HepG2 (cell line): ENCODE measurements at regions not wholly inside any gene's neighbourhood (a gene's known extent, or its start where the extent isn't known, plus 50 kb on each side); places are given as distances from the start of the nearest gene placed in this dataset.

Source experiments
- ATAC-seq: fragments of 200-7000 bp; cut with Tn5 transposase; 3 replicates; pipeline ENCODE4 v1.9.1; 2020; ENCODE audit warnings: mild to moderate bottlenecking, moderate library complexity
- BruUV-seq: library from RNA; stranded (reverse); fragments of 400-500 nt; replicated peaks from 2 replicates; lab custom pipeline; 2021; lab: Mats Ljungman, UMichigan
- CTCF ChIA-PET: fragments of 300-600 bp; formaldehyde crosslinking; extraction: SDS; loops from one replicate; lab custom pipeline; 2021; ENCODE audit warnings: low total read pairs, inconsistent platforms, low intra/inter-chr PET ratio; lab: Yijun Ruan, JAX
- POLR2A ChIA-PET: fragments of 350-600 bp; sonication (Branson Sonifier 250); formaldehyde crosslinking; loops from one replicate; lab custom pipeline; 2020; ENCODE audit warnings: antibody characterized with exemption, inconsistent platforms; lab: Yijun Ruan, JAX
- DNase-seq: peaks from one replicate; pipeline ENCODE4 v3.0.0-alpha.2; 2015; ENCODE audit warnings: low spot score
- FAIRE-seq: peaks from 3 replicates; lab custom pipeline; 2011; peaks lifted over from hg19 to GRCh38; lab: Jason Lieb, UNC
- H2AFZ ChIP-seq: one replicate; pipeline ENCODE4 v1.6.1; 2011; ENCODE audit warnings: low read length, inconsistent platforms
- H3K27ac ChIP-seq: fragments of 300-600 bp; 3 replicates; pipeline ENCODE4 v1.8.0; 2011; ENCODE audit warnings: mixed run types, mild to moderate bottlenecking, mixed read lengths, low read length, inconsistent platforms; ENCODE audit not compliant: insufficient read depth; ENCODE audit errors: extremely low read length
- H3K27me3 ChIP-seq, 2 experiments: fragments of 200-600 bp in 1 of 2; 2 replicates in 1 of 2; 3 replicates in 1 of 2; pipeline versions ENCODE4 v1.6.0 to v1.8.0; 2011; ENCODE audit warnings: low read length in 2 of 2, mild to moderate bottlenecking in 2 of 2, moderate library complexity in 2 of 2, inconsistent platforms in 1 of 2; ENCODE audit not compliant: insufficient read depth in 2 of 2, control insufficient read depth in 1 of 2
- H3K36me3 ChIP-seq, 2 experiments: fragments of 200-600 bp in 1 of 2; replicated peaks in 1 of 2; 2 replicates in 1 of 2; 3 replicates in 1 of 2; pipeline versions ENCODE4 v1.5.1 to v1.8.0; 2011; ENCODE audit warnings: low read length in 2 of 2, inconsistent platforms in 1 of 2; ENCODE audit not compliant: insufficient read depth in 2 of 2, control insufficient read depth in 1 of 2
- H3K4me1 ChIP-seq: 2 replicates; pipeline ENCODE4 v1.5.1; 2012; ENCODE audit warnings: low read length, inconsistent platforms; ENCODE audit not compliant: insufficient read depth
- H3K4me2 ChIP-seq: 2 replicates; pipeline ENCODE4 v1.6.0; 2011; ENCODE audit warnings: low read depth, low read length, inconsistent platforms
- H3K4me3 ChIP-seq, 3 experiments: fragments of 200-600 bp in 1 of 3; sonication (generic), shearing (Covaris generic) in 1 of 3; replicated peaks in 1 of 3; 2 replicates each; pipeline ENCODE4 v1.5.1; 2011 to 2016; ENCODE audit warnings: low read length in 3 of 3, inconsistent platforms in 2 of 3, low read depth in 2 of 3, mild to moderate bottlenecking in 2 of 3, control low read depth in 1 of 3, mixed read lengths in 1 of 3; ENCODE audit not compliant: insufficient read depth in 1 of 3
- H3K79me2 ChIP-seq: one replicate; pipeline ENCODE4 v1.6.1; 2011; ENCODE audit warnings: low read length, inconsistent platforms; ENCODE audit not compliant: insufficient read depth
- H3K9ac ChIP-seq: 2 replicates; pipeline ENCODE4 v1.6.0; 2011; ENCODE audit warnings: mild to moderate bottlenecking, low read depth, low read length, inconsistent platforms; ENCODE audit not compliant: insufficient read depth
- H3K9me3 ChIP-seq: 2 replicates; pipeline ENCODE4 v1.5.1; 2012; ENCODE audit warnings: mild to moderate bottlenecking, low read length
- H4K20me1 ChIP-seq: 2 replicates; pipeline ENCODE4 v1.6.0; 2011; ENCODE audit warnings: inconsistent platforms, mild to moderate bottlenecking, low read length, moderate library complexity; ENCODE audit not compliant: insufficient read depth
- HMG20B ChIP-seq: conservative IDR thresholded peaks from 2 replicates; pipeline ENCODE4 v1.6.1; 2016; ENCODE audit warnings: missing genetic modification reagents, missing compliant biosample characterization
- HNRNPL ChIP-seq: fragments of 200-400 bp; formaldehyde crosslinking; IDR thresholded peaks from 2 replicates; pipeline ENCODE4 v1.6.1; 2017; ENCODE audit warnings: mild to moderate bottlenecking, low read depth, low read length
- MBNL3 ChIP-seq: fragments of 250-450 bp; sonication (Bioruptor Pico); conservative IDR thresholded peaks from 2 replicates; pipeline ENCODE4 v1.8.0; 2022; ENCODE audit warnings: mild to moderate bottlenecking, inconsistent platforms
- RXRB ChIP-seq: IDR thresholded peaks from 2 replicates; pipeline ENCODE4 v1.6.1; 2016; ENCODE audit warnings: borderline replicate concordance, missing genetic modification reagents, missing compliant biosample characterization
- TBX2 ChIP-seq: sonication (generic); formaldehyde crosslinking; IDR thresholded peaks from 2 replicates; pipeline ENCODE4 v1.5.0; 2020; ENCODE audit warnings: missing genetic modification reagents, mild to moderate bottlenecking, borderline replicate concordance
- ZBTB21 ChIP-seq: sonication (generic); formaldehyde crosslinking; IDR thresholded peaks from 2 replicates; pipeline ENCODE4 v1.4.0; 2020; ENCODE audit warnings: missing genetic modification reagents
- ZFAT ChIP-seq: sonication (generic); formaldehyde crosslinking; conservative IDR thresholded peaks from 2 replicates; pipeline ENCODE4 v1.8.1; 2023; ENCODE audit warnings: missing genetic modification reagents, inconsistent platforms
- ZNF33B ChIP-seq: sonication (generic); formaldehyde crosslinking; IDR thresholded peaks from 2 replicates; pipeline ENCODE4 v1.5.1; 2020; ENCODE audit warnings: mild to moderate bottlenecking, missing genetic modification reagents
- ZNF430 ChIP-seq: sonication (generic); formaldehyde crosslinking; IDR thresholded peaks from 2 replicates; pipeline ENCODE4 v1.9.0; 2021; ENCODE audit warnings: mild to moderate bottlenecking, missing genetic modification reagents
- ZNF44 ChIP-seq: sonication (generic); formaldehyde crosslinking; IDR thresholded peaks from 2 replicates; pipeline ENCODE4 v1.5.1; 2020; ENCODE audit warnings: mild to moderate bottlenecking, missing genetic modification reagents
- ZNF761 ChIP-seq: sonication (generic); formaldehyde crosslinking; conservative IDR thresholded peaks from 2 replicates; pipeline ENCODE4 v1.4.0; 2020; ENCODE audit warnings: mild to moderate bottlenecking, missing genetic modification reagents
- ZZZ3 ChIP-seq: sonication (generic); formaldehyde crosslinking; IDR thresholded peaks from 2 replicates; pipeline ENCODE4 v1.4.0; 2020; ENCODE audit warnings: missing genetic modification reagents, mild to moderate bottlenecking, borderline replicate concordance
- WGBS: methylation state at CpG from one replicate; pipeline ENCODE4 v1.1.6; 2017; ENCODE audit warnings: low lambda C conversion rate; 5-methylcytosine and 5-hydroxymethylcytosine counted together
- in situ Hi-C: cut with HindIII; loops from 2 replicates; pipeline ENCODE4 v1.10.0; 2017; ENCODE audit warnings: low pct_unique_long_range_greater_than_20kb; ENCODE audit not compliant: extremely low pct_ligation_motif_present
- intact Hi-C: fragments of 100-400 bp; cut with micrococcal nuclease; formaldehyde crosslinking; loops from one replicate; pipeline ENCODE4 v1.10.0; 2022; ENCODE audit not compliant: unreplicated experiment
- TF ChIP-seq, protein P1 (sequence below): sonication (generic); formaldehyde crosslinking; IDR thresholded peaks from 2 replicates; pipeline ENCODE4 v1.8.1; 2023; ENCODE audit warnings: mild to moderate bottlenecking, inconsistent platforms, moderate library complexity, missing genetic modification reagents, borderline replicate concordance
- TF ChIP-seq, protein P2 (sequence below): sonication (generic); formaldehyde crosslinking; IDR thresholded peaks from 2 replicates; pipeline ENCODE4 v1.9.0; 2021; ENCODE audit warnings: missing genetic modification reagents, mild to moderate bottlenecking, borderline replicate concordance
- TF ChIP-seq, protein P3 (sequence below): sonication (generic); formaldehyde crosslinking; IDR thresholded peaks from 2 replicates; pipeline ENCODE4 v1.8.1; 2023; ENCODE audit warnings: mild to moderate bottlenecking, missing genetic modification reagents, borderline replicate concordance
- TF ChIP-seq, protein P4 (sequence below): sonication (generic); formaldehyde crosslinking; IDR thresholded peaks from 2 replicates; pipeline ENCODE4 v1.4.0; 2020; ENCODE audit warnings: missing genetic modification reagents
- TF ChIP-seq, protein P5 (sequence below): sonication (generic); formaldehyde crosslinking; IDR thresholded peaks from 2 replicates; pipeline ENCODE4 v1.4.0; 2020; ENCODE audit warnings: missing genetic modification reagents, mild to moderate bottlenecking, borderline replicate concordance

DNA sequence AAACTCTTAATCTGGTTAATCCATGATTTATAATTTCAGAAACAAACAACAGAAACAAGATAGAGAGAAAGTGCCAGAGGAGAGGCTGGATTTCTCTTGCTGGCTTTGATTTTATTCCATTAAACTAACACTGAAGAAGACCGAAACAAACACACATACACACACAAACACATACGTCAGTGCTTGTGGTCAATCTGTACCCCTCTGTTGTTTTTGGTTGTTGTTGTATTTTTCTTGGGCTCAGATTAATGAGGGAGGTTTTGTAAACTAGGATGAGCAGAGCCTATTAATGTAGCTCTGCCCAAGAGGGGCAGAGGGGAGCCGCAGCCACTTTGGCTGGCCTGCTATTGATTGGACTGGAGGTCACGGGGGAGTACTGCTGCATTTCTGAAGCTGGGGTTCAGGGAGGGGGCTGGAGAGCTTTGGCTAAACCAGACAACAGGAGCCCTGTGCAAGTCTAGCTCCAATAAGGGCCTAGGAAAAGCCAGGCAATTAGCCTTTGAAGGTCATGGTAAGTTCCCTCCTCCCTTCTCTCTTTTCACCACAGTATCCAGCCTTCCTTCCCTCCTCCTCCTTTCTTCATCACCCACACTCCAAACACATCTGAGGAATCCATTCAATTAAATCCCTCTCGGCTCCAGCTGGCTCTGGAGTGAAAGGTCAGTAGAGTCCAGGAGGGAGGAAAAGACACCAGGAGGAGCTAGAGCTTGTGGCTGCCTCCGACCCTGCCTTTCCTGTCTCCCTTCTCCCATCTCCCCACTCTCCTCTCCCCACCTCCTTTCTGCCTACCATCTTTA is 344.1 kb upstream of the LMO3 start:
- Histone ChIP-seq H3K4me3 (no peak overlapping the region), H3K4me2 (no peak overlapping the region), H3K27ac (no peak overlapping the region), H3K9ac (no peak overlapping the region), H3K4me1 (no peaks in the 10 kb centered on the region), H2AFZ (no peak overlapping the region), H3K9me3 (no peaks in the 10 kb centered on the region), H3K79me2 (no peaks in the 10 kb centered on the region), H3K27me3 (no peaks in the 10 kb centered on the region), H4K20me1 (no peaks in the 10 kb centered on the region), H3K36me3 (no peaks in the 10 kb centered on the region)
- intact Hi-C loops (no loop called here), in situ Hi-C loops (no loop called here)
- TF ChIP-seq, protein P1, sequence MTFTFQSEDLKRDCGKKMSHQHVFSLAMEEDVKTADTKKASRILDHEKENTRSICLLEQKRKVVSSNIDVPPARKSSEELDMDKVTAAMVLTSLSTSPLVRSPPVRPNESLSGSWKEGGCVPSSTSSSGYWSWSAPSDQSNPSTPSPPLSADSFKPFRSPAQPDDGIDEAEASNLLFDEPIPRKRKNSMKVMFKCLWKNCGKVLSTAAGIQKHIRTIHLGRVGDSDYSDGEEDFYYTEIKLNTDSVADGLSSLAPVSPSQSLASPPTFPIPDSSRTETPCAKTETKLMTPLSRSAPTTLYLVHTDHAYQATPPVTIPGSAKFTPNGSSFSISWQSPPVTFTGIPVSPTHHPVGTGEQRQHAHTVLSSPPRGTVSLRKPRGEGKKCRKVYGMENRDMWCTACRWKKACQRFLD (CRISPR knock-in tag): no peak
- no peak for TF ChIP-seq MBNL3 (CRISPR knock-in tag)
- TF ChIP-seq ZFAT: no peak
- TF ChIP-seq ZNF44 (CRISPR knock-in tag): no peak
- TF ChIP-seq ZNF430 (CRISPR knock-in tag): no peak
- TF ChIP-seq, protein P2, sequence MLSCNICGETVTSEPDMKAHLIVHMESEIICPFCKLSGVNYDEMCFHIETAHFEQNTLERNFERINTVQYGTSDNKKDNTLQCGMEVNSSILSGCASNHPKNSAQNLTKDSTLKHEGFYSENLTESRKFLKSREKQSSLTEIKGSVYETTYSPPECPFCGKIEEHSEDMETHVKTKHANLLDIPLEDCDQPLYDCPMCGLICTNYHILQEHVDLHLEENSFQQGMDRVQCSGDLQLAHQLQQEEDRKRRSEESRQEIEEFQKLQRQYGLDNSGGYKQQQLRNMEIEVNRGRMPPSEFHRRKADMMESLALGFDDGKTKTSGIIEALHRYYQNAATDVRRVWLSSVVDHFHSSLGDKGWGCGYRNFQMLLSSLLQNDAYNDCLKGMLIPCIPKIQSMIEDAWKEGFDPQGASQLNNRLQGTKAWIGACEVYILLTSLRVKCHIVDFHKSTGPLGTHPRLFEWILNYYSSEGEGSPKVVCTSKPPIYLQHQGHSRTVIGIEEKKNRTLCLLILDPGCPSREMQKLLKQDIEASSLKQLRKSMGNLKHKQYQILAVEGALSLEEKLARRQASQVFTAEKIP: no peak
- no peak for TF ChIP-seq ZNF33B (CRISPR knock-in tag)
- no peak for TF ChIP-seq ZBTB21 (CRISPR knock-in tag)
- no peak for TF ChIP-seq ZNF761 (CRISPR knock-in tag)
- TF ChIP-seq HNRNPL: no peak
- TF ChIP-seq, protein P3, sequence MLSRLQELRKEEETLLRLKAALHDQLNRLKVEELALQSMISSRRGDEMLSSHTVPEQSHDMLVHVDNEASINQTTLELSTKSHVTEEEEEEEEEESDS (CRISPR knock-in tag): no peak
- TF ChIP-seq ZZZ3: no peak
- TF ChIP-seq, protein P4, sequence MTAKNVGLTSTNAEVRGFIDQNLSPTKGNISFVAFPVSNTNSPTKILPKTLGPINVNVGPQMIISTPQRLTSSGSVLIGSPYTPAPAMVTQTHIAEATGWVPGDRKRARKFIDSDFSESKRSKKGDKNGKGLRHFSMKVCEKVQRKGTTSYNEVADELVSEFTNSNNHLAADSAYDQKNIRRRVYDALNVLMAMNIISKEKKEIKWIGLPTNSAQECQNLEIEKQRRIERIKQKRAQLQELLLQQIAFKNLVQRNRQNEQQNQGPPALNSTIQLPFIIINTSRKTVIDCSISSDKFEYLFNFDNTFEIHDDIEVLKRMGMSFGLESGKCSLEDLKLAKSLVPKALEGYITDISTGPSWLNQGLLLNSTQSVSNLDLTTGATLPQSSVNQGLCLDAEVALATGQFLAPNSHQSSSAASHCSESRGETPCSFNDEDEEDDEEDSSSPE (CRISPR knock-in tag): no peak
- TF ChIP-seq TBX2: no peak
- no peak for TF ChIP-seq RXRB (CRISPR knock-in tag)
- TF ChIP-seq, protein P5, sequence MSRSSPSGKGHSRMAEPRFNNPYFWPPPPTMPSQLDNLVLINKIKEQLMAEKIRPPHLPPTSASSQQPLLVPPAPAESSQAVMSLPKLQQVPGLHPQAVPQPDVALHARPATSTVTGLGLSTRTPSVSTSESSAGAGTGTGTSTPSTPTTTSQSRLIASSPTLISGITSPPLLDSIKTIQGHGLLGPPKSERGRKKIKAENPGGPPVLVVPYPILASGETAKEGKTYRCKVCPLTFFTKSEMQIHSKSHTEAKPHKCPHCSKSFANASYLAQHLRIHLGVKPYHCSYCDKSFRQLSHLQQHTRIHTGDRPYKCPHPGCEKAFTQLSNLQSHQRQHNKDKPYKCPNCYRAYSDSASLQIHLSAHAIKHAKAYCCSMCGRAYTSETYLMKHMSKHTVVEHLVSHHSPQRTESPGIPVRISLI (CRISPR knock-in tag): no peak
- TF ChIP-seq HMG20B (CRISPR knock-in tag): no peak
- no peak for DNase-seq
- 18% methylated on average over 6 of the region's 6 CpGs for WGBS
- ChIA-PET POLR2A (no interaction called here), CTCF (no interaction called here)
- no peak for FAIRE-seq
- ATAC-seq: no peak
- BruUV-seq: no TSS peak
